ENCODE measurements at regions not wholly inside any gene's neighbourhood (a gene's known extent, or its start where the extent isn't known, plus 50 kb on each side); places are given as distances from the start of the nearest gene placed in this dataset.

- no peak for TF ChIP-seq CTCF (IDR thresholded peaks at IDR 0.05)
- H3K36me3 ChIP-seq (ENCODE audit: control insufficient read depth, insufficient read depth, low read length), result no peaks in the 10 kb centered on the region
- H3K9ac ChIP-seq, result no peak overlapping the region
- H3K9me3 ChIP-seq (ENCODE audit: control insufficient read depth, low read length), result no peaks in the 10 kb centered on the region
- no peaks in the 10 kb centered on the region for H3K27me3 ChIP-seq (ENCODE audit: control insufficient read depth, insufficient read depth, low read length)
- H2AFZ ChIP-seq, result no peak overlapping the region
- H3K27ac ChIP-seq, result no peak overlapping the region
- H3K4me3 ChIP-seq (ENCODE audit: low read depth, low read length), result no peak overlapping the region
- H3K4me2 ChIP-seq (ENCODE audit: low read length), result no peak overlapping the region
- H3K79me2 ChIP-seq, result no peaks in the 10 kb centered on the region
- H3K4me1 ChIP-seq, result no peaks in the 10 kb centered on the region
These were observed 300.4 kb upstream of the ADAMTS9 start for GRCh38 chr3:64988188-64988587.

DNA sequence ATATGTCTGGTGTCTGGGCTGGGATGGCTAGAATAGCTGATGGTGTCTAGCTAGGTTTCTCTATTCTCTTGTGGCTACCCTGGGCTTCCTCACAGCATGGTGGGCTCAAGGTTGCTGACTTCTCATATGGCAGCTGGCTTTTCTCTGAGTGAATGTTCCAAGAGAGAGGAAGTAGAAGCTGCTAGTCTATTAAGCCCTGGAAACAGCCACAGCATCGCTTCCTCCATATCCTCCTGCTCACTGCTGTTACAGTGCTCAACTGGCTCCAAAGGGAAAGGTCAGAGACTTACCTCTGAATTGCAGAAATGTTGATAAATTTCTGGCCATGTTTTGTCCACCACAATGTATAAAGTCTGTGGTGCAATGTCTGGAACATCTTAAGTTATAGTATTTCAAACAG lies 299.9 kb upstream of the ADAMTS9 start:
- Histone ChIP-seq H3K9ac (no peak overlapping the region), H3K79me2 (no peaks in the 10 kb centered on the region), H3K4me2 (ENCODE audit: low read length) (no peak overlapping the region), H2AFZ (no peak overlapping the region), H3K4me1 (no peaks in the 10 kb centered on the region), H3K9me3 (ENCODE audit: control insufficient read depth, low read length) (no peaks in the 10 kb centered on the region), H3K4me3 (ENCODE audit: low read depth, low read length) (no peak overlapping the region), H3K27me3 (ENCODE audit: control insufficient read depth, insufficient read depth, low read length) (no peaks in the 10 kb centered on the region), H3K36me3 (ENCODE audit: control insufficient read depth, insufficient read depth, low read length) (no peaks in the 10 kb centered on the region), H3K27ac (no peak overlapping the region)
- no peak for TF ChIP-seq CTCF (IDR thresholded peaks at IDR 0.05)

DNA sequence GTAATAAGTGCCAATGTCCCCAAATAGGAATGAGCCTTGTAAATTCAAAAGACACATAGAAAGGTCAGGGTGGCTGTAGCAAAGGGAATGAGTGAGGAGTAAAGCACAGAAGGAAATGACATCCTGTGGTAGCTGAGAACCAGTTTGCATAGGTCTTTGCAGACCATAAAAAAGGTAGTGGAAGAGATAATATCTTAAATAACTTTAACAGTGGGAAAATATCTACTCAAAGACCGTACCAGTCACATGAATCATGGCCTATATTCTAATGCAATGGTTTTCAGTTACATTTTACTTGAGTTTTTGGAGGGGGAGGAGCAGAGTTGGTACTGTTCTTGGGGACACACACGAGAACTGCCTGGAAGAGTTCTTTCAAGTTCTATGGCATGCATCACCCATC lies 297.3 kb upstream of the ADAMTS9 start:
- no peak overlapping the region for H3K4me3 ChIP-seq (ENCODE audit: low read depth, low read length)
- TF ChIP-seq CTCF (IDR thresholded peaks at IDR 0.05), result no peak
- H2AFZ ChIP-seq, result no peak overlapping the region

GRCh38 chr3:64983583-64984359 lies 296.0 kb upstream of the ADAMTS9 start:
- H3K9ac ChIP-seq, result no peak overlapping the region
- H3K79me2 ChIP-seq, result no peaks in the 10 kb centered on the region
- no peak for TF ChIP-seq CTCF (IDR thresholded peaks at IDR 0.05)
- H3K9me3 ChIP-seq (ENCODE audit: control insufficient read depth, low read length), result no peaks in the 10 kb centered on the region
- H3K4me3 ChIP-seq (ENCODE audit: low read depth, low read length), result no peak overlapping the region
- H3K27ac ChIP-seq, result no peak overlapping the region
- H3K36me3 ChIP-seq (ENCODE audit: control insufficient read depth, insufficient read depth, low read length), result no peaks in the 10 kb centered on the region
- no peaks in the 10 kb centered on the region for H3K4me1 ChIP-seq
- no peak overlapping the region for H3K4me2 ChIP-seq (ENCODE audit: low read length)
- H3K27me3 ChIP-seq (ENCODE audit: control insufficient read depth, insufficient read depth, low read length), result no peaks in the 10 kb centered on the region
- no peak overlapping the region for H2AFZ ChIP-seq

More for the DNA sequence above, 297.3 kb upstream of the ADAMTS9 start:
- no peaks in the 10 kb centered on the region for H3K4me1 ChIP-seq
- H3K79me2 ChIP-seq, result no peaks in the 10 kb centered on the region
- no peaks in the 10 kb centered on the region for H3K27me3 ChIP-seq (ENCODE audit: control insufficient read depth, insufficient read depth, low read length)
- no peak overlapping the region for H3K27ac ChIP-seq
- H3K4me2 ChIP-seq (ENCODE audit: low read length), result no peak overlapping the region
- H3K9ac ChIP-seq, result no peak overlapping the region
- H3K9me3 ChIP-seq (ENCODE audit: control insufficient read depth, low read length), result no peaks in the 10 kb centered on the region
- H3K36me3 ChIP-seq (ENCODE audit: control insufficient read depth, insufficient read depth, low read length), result no peaks in the 10 kb centered on the region

Data from parathyroid adenoma (tissue), 2 donors.